ENCODE measurements at regions not wholly inside any gene's neighbourhood (a gene's known extent, or its start where the extent isn't known, plus 50 kb on each side); places are given as distances from the start of the nearest gene placed in this dataset.

DNA sequence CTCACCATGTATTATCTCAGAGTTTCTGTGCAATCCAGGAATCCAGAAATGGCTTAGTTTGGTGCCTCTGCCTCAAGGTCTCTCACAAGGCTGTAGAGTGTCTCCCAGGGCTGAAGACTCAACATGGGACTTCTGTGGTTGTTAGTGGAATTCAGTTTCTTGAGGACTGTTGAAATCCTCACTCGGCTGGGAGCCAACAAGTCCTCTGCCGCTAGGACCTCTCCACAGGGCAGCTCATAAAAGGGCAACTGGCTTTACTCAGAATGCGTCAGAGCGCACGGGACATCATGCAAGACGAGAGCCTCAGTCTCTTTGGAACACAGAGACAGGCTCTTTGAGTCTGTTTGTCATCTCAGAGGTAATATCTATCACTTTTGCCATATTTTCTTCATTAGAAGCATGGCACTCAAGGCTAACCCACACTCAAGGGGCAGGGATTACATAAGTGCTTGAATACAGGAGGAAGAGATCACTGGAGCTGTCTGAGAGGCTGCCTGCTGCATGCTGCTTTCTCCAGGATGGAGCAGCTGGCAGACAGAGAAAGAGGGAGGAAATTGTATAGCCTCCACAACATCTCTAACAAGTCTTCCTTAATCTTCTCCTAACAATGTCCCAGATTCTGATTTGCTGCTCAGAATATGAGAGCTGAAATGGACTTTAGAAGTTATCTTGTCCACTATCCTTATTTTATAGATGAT is 97.5 kb upstream of the ASIC2 start:
- no peaks in the 10 kb centered on the region for H3K4me1 ChIP-seq
- TF ChIP-seq EP300 (IDR thresholded peaks at IDR 0.05) (no peak), POLR2AphosphoS5 (IDR thresholded peaks at IDR 0.05) (no peak), POLR2A (IDR thresholded peaks at IDR 0.05) (no peak)
- TF ChIP-seq, protein P1, sequence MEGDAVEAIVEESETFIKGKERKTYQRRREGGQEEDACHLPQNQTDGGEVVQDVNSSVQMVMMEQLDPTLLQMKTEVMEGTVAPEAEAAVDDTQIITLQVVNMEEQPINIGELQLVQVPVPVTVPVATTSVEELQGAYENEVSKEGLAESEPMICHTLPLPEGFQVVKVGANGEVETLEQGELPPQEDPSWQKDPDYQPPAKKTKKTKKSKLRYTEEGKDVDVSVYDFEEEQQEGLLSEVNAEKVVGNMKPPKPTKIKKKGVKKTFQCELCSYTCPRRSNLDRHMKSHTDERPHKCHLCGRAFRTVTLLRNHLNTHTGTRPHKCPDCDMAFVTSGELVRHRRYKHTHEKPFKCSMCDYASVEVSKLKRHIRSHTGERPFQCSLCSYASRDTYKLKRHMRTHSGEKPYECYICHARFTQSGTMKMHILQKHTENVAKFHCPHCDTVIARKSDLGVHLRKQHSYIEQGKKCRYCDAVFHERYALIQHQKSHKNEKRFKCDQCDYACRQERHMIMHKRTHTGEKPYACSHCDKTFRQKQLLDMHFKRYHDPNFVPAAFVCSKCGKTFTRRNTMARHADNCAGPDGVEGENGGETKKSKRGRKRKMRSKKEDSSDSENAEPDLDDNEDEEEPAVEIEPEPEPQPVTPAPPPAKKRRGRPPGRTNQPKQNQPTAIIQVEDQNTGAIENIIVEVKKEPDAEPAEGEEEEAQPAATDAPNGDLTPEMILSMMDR (IDR thresholded peaks at IDR 0.05): no peak
- no peak overlapping the region for H3K27ac ChIP-seq
- H3K36me3 ChIP-seq: no peaks in the 10 kb centered on the region
- peaks cover 0 to 10% (median 10%) of the 10 kb centered on the region in 3 donors for H3K27me3 ChIP-seq
- WGBS, 2 donors: 46 to 70% methylated on average over 6 of the region's 6 CpGs
- no peak for DNase-seq
- H3K4me3 ChIP-seq: no peak overlapping the region
- peaks cover 0 to 2% (median 0%) of the 10 kb centered on the region in 4 donors for H3K9me3 ChIP-seq
- intact Hi-C loops (cut with DNase I): no loop called here

DNA sequence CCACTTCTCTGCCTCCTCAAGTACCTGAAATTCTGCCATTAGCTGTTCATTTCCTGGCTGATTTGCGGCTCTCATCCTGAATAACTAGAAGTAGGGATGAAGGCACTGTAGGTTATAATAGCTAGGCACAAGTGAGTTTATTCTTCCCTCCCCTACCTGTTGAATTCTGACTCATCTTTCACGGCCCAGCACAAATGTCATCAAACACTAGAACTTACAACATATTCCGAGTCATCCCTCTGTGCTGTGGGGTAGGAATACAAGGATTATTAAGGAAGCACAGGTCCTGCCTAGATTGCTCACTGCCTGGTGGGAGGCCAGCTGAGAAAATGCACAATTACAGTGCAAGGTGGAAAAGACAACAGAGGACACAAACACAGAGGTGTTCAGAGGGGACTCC is 103.7 kb upstream of the ASIC2 start:
- Histone ChIP-seq H3K4me3 (no peak overlapping the region), H3K27me3 (no peaks in the 10 kb centered on the region), H3K9me3 (peaks cover 0 to 2% (median 0%) of the 10 kb centered on the region in 4 donors), H3K4me1 (no peaks in the 10 kb centered on the region), H3K27ac (no peak overlapping the region), H3K36me3 (no peaks in the 10 kb centered on the region)
- intact Hi-C loops (cut with DNase I): no loop called here
- 51 to 53% methylated on average over 3 of the region's 3 CpGs for WGBS, 2 donors
- DNase-seq: no peak
- TF ChIP-seq, protein P1 (IDR thresholded peaks at IDR 0.05): no peak
- TF ChIP-seq EP300 (IDR thresholded peaks at IDR 0.05): no peak
- no peak for TF ChIP-seq POLR2A (IDR thresholded peaks at IDR 0.05)
- TF ChIP-seq POLR2AphosphoS5 (IDR thresholded peaks at IDR 0.05): no peak

DNA sequence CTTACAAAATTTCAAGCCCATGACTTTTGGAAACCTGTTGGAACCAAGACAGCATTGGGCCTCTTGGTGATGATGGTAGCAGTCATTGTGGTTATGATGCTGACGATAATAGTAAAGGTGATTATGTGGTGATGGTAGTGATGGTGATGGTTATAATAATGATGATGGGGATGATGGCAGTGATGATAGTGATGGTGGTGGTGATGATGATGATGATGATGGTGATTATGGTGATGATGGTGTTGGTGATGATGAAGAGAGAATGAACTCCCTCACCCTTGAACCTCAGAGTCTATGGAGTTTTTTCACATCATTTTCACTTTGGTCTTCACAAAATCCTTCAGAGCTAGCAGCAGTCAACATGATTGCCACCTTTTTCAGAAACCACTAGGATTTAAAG is 105.3 kb upstream of the ASIC2 start:
- DNase-seq: no peak
- H3K4me1 ChIP-seq: no peaks in the 10 kb centered on the region

DNA sequence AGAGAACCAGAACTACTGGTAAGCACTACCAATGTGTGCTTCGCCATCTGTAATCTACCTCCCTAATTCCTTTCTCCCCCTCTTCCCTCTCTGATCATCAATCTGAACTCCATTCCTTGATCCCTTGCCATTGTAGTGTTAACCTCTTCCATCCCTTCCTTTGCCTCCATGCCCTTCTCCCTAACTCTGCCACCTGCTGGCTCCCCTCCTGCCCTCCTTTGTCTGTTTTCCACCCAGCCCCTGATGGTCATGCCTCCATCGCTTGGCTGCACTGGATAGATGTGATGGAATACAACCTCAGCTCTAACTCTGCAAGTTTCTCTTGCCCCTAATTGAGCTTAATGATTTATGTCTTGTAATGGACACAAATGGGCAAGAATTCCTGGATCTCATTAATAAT is 108.2 kb upstream of the ASIC2 start:
- H3K27ac ChIP-seq: no peak overlapping the region
- WGBS, 2 donors: 89 to 92% methylated on average over 2 of the region's 2 CpGs
- intact Hi-C loops (cut with DNase I): no loop called here
- no peak for DNase-seq
- no peaks in the 10 kb centered on the region for H3K4me1 ChIP-seq
- H3K27me3 ChIP-seq: no peaks in the 10 kb centered on the region
- no peak overlapping the region for H3K4me3 ChIP-seq
- TF ChIP-seq, protein P1 (IDR thresholded peaks at IDR 0.05): no peak
- TF ChIP-seq POLR2A (IDR thresholded peaks at IDR 0.05): no peak
- TF ChIP-seq POLR2AphosphoS5 (IDR thresholded peaks at IDR 0.05): no peak
- TF ChIP-seq EP300 (IDR thresholded peaks at IDR 0.05): no peak
- no peaks in the 10 kb centered on the region for H3K9me3 ChIP-seq
- H3K36me3 ChIP-seq: no peaks in the 10 kb centered on the region

More for the DNA sequence above, 105.3 kb upstream of the ASIC2 start:
- WGBS, 2 donors: 94 to 96% methylated on average over 1 of the region's 1 CpG
- Histone ChIP-seq H3K9me3 (peaks cover 0 to 2% (median 0%) of the 10 kb centered on the region in 4 donors), H3K27me3 (no peaks in the 10 kb centered on the region), H3K4me3 (no peak overlapping the region), H3K36me3 (no peaks in the 10 kb centered on the region), H3K27ac (no peak overlapping the region)
- intact Hi-C loops (cut with DNase I): no loop called here
- TF ChIP-seq POLR2AphosphoS5 (IDR thresholded peaks at IDR 0.05) (no peak), EP300 (IDR thresholded peaks at IDR 0.05) (no peak), POLR2A (IDR thresholded peaks at IDR 0.05) (no peak)
- TF ChIP-seq, protein P1 (IDR thresholded peaks at IDR 0.05): no peak

DNA sequence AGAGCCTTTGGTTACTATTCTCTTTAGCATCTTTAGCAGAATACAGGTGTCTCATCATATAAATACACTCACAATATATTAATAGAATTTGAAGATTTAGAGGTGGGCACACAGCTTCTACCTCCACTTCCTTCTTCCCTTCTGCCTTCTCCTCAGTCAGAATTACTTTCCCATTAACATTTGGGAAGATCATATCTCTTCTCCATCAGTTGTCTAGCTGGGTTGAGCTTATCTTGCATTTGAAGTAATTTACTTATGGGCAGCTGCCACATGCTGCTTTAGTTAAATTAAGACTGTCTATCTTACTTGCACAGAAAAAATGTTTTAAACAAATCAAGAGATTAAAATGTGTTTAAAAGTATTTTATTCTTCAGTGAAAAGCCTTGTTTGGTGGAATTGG is 110.1 kb upstream of the ASIC2 start:
- no peak for DNase-seq
- no peaks in the 10 kb centered on the region for H3K27me3 ChIP-seq
- no peaks in the 10 kb centered on the region for H3K4me1 ChIP-seq
- no peaks in the 10 kb centered on the region for H3K9me3 ChIP-seq
- intact Hi-C loops (cut with DNase I): no loop called here
- H3K36me3 ChIP-seq: no peaks in the 10 kb centered on the region
- no peak for TF ChIP-seq EP300 (IDR thresholded peaks at IDR 0.05)
- no peak for TF ChIP-seq POLR2A (IDR thresholded peaks at IDR 0.05)
- no peak overlapping the region for H3K27ac ChIP-seq
- no peak overlapping the region for H3K4me3 ChIP-seq
